GM18520 (cell line): ENCODE measurements at regions not wholly inside any gene's neighbourhood (a gene's known extent, or its start where the extent isn't known, plus 50 kb on each side); places are given as distances from the start of the nearest gene placed in this dataset.

Experiments
- ATAC-seq: cut with Tn5 transposase; IDR thresholded peaks from one replicate; pipeline ENCODE4 v1.9.1; 2021; ENCODE audit not compliant: unreplicated experiment

DNA sequence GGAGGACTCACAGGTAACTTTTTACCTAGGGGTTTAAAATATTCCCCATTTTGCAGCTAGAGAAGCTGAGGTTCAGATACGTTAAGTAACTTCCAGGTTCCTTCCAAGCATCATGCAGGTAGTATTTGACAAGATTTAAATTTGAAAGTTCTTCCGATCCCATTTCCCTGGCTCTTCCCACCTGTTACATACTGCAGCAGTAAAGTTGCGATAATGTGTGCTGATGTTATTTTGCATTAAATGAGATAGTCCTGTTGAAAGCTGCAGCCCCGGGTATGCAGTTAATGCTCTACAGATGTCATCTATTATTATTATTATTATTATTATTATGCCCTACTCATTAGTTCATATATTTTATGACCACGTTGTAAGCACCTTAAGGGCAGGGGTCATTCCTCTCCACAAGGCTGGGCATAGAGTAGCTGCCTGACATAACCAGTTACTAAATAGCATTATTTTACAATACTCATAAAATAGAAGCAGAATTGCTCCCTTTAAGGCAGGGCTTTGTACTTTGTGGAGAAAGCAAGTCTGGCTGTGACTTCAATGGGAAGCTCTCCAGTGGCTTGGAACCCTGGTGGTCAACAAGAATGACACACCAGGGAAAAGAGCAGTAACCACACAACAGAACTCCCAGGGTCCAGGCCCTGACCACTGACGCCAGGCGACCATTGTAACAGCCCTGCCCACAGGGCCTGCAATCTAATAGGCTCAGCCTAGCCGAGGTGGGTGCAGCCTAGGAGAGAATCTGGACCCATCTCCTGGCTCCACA, 90.8 kb upstream of the CALM2 start:
- no peak for ATAC-seq

DNA sequence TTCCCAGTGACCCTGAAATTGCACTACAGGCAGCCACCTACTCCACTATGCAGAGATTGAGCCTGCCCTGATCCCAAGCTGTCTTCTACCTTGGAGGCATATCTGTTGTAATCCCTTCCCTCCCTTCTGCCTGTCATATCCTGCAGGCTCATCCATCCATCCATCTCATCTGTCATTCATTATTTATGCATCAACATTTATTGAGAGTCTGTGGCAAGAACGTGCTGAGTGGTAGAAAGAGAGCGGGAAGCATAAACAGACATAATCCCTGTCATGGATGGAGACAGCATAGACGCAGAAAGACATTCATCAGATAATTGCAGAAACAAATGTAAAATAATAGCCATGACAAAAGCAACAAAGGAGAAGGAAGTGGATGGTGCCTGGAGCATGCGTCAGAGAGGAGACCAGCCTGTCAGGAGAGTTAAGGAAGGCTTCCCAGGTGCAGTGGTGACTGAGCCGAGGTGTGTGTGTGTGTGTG, 89.5 kb upstream of the CALM2 start:
- no peak for ATAC-seq

DNA sequence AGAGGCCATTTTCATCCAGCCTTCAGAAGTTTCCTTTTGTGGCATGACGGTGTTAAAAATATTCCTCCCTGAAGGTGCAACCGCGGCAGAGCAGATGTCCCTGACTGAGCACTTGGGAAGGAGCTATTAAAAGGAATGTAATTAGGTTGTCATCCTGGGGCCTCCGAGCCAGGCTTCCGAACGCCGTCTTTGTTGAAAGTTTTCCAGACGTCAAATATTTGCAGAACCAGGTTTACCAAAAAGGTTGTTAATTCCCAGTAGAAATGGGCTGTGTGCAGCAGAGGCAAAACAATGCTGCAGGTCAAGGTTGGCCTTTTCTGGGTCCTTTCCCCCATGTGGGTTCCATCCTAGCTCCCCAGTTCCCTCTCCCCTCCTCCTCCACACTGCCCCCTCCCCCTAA, 88.8 kb upstream of the CALM2 start:
- no peak for ATAC-seq

DNA sequence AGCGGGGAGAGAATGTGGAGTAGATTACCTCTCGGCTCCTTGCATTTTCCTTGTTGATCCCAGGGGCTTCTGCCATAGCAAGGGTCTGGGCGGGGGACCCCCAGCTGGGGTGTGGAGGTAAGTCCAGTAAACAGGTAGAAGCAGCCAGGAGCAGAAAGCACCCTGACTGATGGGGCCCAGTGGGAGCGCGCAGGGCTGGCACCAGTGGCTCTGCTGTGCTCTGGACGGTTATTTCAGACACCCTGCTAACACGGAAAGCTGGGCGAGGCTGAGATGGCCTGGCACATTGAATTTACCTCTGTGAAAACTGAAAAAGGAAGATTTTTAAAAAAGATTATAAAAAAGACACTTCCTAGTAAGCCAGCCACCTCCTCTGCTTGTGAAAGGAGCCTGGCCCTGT, 88.4 kb upstream of the CALM2 start:
- no peak for ATAC-seq

DNA sequence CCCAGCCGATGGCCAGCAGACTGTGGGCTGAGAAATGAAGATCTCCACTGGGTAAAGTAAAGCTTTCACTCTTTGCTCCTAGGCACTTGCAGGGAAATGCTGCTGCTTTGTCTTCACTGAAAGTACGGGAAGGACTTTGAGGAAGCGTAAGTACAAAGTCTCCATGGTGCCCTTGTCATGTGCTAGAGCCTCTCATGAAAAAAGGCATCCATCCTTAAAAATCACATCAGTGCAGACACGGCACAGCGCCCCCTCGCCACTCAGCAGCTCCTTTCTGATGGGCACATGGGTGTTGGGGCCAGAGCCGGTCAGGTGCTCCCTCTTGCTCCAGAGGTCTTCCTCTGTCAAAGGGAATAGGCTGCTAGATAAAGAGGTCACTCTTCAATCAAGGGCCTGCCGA, 87.8 kb upstream of the CALM2 start:
- no peak for ATAC-seq

DNA sequence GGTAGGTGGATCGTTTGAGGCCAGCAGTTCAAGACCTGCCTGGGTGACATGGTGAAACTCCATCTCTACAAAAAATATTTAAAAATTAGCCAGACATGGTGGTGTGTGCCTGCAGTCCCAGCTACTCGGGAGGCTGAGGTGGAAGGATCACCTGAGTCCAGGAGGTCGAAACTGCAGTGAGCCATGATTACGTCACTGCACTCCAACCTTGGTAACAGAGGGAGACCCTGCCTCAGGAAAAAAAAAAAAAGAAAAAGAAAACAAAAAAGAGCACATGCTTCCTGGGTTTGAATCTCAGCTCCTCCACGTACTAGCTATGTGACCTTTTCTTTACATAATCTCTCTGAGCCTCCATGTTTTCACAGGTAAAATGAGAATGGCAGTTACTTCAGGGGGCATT, 86.3 kb upstream of the CALM2 start:
- no peak for ATAC-seq

DNA sequence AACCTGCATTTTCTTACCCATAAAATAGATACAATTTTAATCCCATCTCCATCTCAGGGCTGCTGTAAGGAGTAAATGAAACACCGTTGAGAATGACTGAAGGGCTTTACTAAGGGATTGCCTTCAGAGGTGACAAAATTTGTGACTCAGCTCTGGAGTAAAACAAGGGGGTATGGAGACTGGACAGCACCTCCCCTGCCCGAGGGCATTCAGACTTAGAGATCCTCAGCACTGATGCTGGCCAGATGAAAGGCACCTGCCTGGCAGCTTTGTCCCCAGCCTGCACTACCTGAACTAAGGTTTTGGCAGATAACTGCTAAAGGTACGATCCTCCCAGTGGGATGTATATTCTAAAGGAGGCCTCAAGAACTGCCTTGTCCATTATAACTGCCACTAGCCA, 84.7 kb upstream of the CALM2 start:
- no peak for ATAC-seq

DNA sequence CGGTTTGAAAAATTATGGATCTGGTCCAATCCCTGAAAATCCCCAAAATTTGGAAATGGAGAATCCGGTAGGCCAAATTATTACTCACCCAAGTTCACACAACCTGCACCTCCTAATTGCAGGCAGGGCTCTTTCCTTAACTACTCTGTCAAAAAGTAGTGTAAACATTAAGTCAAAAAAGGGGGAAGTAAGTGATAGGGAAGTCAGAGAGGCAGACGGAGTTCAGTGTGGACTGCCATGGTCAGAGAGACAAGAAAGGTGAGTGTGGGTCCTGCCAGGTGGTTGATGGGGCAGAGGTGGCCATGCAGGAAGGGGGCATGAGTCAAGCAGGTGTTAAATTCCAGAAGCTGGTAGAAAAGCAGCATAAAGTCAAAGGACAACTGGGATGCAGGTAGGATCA, 83.5 kb upstream of the CALM2 start:
- ATAC-seq: no peak

DNA sequence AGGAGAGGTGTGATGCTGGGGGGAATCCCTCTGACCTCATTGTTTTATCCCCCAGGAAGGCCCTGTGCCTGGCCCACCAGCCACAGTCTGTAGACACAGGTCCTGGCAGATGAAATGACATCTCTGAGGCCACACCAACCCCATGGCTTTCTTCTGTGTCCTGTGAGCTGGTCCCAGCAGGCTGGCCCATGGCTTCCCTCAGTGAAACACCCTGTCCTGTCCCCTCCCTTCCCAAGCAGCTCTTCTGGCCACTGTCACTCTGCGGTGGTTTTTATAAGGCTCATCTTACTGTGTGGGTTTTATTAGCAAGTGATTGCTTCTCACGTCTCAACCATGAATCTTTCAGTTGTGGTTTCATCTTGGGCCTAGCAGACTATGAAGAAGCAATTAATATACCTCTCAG, 81.6 kb upstream of the CALM2 start:
- ATAC-seq: no peak

DNA sequence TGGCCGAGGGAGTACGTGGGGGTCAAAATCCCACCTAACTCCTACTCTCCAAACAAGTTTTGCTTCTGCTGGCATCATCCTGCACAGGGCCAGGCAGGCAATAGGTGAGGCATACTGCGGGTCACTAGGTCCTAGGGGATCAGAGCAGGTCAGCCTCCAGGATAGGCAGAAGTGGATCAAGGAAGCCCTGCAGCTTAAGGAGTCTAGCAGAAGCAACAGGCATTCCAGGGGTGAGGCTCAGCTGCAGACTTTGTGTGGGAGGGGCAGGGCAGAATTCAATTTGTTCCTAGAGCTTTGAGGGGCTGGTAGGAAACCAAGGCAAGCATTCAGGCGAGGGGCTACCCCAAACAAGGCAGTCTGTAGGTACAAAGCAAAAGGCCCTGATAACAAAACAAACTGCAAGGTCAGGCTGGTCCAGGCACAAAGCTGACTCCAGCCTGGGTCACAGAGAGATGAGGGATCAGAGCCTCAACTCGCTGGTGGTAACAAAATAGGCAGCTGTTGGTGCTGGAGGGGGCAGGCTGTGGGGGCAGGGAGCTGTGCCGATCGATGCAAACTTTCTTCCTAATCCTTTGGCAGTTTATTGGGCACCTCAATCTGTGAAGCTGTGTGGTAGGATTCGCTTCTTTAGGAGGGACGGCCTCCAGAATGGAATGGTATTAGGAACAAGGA, 80.2 kb upstream of the CALM2 start:
- no peak for ATAC-seq

DNA sequence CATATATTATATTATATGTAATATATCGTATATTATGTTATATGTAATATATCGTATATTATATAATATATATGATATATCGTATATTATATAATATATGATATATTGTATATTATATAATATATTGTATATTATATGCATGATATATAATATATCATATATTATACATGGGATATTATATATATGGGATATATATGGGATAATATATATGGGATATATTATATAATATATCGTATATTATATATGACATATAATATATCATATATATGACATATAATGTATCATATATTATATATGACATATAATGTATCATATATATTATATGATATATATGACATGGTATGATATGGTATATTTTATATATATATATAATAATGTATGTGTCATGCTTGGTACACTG, 79.5 kb upstream of the CALM2 start:
- no peak for ATAC-seq

DNA sequence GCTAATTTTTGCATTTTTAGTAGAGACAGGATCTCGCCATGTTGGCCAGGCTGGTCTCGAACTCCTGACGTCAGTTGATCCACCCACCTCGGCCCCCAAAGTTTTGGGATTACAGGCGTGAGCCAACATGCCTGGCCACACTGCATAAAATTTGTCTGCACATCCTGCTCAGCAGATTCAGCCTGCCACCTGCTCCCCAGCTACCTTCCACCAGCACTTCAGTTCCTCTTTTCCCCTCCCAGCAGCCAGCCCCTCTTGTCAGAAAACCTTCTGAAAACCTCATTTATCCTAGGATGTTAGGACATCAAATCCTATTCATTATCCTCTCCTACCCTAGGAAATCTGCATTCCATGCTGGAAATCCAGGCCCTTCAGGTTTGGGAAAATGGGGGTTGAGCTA, 78.2 kb upstream of the CALM2 start:
- no peak for ATAC-seq

DNA sequence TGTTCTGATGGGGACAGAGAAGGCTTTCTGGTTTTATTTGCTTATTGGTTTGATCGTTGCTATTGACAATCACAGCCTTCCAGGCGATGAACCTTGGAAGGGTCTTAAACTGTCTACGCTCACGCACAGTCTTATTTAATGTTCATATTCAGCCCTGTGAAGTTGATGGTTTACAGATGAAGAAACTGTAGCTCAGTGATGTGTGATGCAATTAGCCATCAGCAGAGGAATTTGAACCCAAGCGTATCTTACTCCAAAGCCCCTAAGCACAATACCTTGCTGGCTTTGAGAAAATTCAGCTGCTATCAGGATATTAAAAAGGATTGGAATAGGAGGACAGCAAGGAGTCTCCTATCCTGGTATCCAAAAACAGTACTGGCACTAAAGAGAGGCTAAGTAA, 77.1 kb upstream of the CALM2 start:
- no peak for ATAC-seq

DNA sequence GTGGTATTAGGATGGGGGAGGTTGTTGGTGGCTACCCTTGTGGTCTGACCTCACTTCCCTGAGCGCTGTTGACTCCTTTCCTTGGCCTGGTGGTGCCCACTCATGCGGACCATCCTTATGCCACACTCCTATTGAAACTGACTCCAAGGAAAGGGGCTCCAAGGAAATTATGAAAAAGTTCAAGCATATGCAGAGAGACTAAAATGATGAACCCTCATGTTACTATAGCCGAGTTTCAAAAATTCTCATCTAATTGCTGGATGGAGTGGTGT, 75.0 kb upstream of the CALM2 start:
- ATAC-seq: no peak

DNA sequence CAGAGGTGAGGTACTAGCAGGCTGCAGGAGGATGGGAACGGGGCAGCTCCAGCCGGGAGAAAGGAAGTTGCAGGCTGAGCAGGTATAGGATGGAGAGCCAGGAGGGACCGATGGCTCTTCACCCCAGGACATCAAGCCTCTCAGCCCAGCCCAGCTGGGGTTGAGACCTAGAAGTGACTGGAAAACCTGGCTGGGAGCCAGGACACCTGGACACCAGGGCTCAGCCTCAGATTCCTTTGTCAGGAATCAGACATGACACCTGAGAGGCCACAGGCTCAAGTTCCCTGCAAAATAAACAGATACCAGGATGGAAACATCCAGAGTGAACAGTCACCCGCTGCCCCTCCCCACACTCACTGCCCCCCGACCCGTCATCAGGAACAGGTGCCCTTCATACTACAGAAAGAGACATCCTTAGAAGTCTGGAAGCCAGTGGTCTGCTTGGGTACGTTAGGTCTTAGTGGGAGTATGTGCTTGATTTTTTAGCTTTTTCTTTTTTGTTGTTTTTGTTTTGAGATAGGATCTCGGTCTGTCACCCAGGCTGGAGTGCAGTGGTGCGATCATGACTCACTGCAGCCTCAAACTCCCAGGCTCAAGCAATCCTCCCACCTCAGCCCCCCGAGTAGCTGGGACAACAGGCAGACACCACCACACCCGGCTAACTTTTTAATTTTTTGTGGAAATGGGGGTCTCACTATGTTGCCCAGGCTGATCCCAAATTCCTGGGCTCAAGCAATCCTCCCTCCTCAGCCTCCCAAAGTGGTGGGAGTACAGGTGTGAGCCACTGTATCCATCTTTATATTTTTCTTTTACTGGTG, 74.5 kb upstream of the CALM2 start:
- no peak for ATAC-seq

DNA sequence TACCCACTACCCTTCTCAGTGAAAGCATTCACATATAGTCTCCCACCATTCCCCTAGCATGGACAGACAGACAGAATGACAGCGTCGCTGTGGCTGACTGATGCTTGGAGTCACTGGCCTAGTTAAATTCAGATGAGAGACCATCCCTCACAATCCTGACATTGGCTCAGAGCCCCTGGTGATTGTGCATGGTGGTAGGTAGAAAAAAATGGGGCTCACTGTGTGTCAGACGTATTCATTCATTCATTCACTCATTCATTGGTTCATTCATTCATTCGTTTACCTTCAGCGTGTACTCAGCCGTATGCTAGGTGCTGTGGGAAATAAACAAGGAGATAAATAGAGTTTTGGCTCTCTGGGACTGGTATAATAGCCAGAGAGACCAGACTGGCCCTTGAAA, 73.6 kb upstream of the CALM2 start:
- no peak for ATAC-seq

DNA sequence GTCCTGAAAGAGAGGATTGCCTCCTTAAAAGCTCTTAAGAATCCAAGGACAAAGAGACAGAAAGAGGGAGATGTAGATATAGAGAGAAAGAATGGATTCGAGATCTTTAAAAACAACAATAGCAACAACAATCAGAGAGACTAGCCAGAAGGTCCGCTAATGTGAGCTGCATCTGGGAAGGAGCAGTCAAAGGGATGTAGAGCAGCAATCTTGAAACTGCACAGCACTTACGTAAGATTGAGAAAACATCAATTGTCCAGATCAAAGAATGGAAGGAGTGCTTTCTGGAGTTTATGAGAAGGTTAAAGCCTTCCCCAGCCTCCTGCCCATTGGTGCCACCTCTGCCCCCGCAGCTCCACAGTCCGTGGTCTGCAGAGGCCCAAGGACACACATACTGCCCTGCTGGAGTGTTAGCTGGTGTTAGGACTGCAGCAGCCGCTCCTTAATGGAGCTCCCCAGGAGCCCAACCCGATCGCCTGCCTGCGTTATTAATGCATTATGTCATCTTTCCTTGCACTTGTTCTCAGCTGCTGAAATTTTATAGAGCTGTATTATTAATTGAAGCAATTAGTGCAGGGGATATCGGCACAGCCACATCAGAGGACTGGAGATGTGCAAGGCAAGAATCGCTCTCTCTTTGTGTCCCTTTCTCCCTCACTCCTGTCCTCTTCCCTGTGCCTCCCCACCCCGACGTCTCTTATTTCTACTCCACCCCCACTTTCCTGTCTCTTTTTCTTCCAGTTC, 73.0 kb upstream of the CALM2 start:
- ATAC-seq: no peak

DNA sequence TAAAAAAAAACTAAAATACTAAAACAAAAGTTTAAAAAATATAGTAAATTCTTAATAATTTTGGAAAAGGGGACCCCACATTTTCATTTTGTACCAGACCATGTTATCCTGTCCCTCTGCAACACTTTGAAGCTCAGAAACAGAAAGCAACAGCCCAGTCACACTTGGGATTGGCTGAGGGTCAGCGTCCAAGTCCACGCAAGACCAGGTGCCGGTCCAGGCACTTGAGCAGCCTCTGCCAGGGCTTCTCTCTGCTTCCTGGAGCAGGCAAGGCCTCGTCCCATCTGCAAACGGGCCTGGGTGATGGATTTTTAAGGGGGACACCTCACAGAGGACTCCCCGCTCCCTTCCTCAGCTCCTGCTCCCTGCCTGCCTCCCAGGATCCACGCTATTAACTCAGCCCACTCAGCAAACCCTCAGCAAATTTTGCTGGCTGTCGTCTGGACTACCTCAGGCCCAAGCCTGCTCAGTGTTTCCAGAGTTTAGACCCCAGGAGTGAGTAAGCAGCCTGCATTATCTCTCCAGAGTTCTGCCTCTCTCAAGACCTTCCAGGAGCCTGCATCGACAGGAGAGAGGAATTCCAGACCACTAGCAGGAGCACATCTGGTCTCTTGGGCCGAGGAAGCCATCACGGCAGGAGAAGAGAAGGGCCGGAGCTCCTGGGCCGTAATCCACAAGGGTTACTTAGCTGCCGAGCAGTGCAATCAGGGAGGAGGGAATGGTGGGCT, 67.4 kb upstream of the CALM2 start:
- ATAC-seq: no peak

DNA sequence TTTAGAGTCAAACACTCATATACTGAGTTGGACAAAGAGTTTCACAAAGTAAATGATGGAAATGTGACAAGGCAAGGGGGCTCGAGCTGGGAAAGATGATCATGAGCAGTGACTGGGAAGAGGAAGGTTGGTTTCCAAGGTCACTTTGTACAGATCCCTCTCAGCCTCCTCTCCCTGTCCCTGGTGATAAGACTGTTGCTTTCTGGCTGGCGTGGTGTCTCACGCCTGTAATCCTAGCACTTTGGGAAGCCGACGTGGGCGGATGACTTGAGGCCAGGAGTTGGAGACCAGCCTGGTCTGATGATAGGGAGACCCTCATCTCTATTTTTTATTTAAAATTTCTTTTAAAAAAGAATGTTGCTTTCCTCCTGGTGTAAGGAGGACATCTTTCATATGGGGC, 65.4 kb upstream of the CALM2 start:
- ATAC-seq: no peak

DNA sequence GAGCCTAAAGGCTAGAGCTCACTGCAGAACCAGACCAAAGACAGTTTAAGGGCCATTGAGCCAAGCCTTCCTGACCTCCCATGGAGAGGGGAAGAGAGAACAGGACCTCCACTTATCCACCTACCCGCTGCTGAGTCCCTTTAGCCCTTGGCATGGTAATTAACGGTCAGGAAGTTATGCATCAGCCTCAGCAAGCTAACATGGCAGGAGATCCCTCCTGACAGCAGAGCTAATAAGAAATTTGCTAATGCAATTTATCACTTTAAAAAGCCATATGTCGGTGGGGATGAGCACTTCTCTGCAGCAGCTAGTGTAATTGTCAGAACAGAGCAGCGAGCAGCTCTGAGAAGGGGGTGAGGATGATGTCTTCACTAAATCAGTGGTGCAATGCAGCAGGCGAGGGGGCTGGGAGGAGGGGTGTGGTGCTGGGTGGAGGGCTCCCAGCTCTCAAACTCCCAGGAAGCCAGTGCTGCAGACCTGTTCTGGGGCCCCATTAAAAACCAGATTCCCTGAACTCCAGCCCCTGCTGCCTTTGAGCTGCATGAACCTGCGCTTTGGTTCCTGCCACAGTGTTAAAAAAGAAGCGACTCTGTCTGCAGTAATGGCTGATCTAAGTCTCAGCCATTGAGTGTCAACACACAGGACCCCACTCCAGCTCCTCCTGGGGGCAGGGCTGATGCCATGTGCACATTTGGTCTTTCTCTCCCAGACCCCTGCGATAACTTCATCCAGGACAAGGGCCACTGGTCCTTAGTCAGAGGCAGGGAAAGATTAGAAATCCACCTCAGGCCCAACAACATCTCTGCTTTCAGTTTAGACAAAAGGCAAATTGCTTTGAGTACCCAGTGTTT, 63.0 kb upstream of the CALM2 start:
- ATAC-seq: no peak
